Brain microvascular endothelial cell (primary cell): ENCODE measurements at regions not wholly inside any gene's neighbourhood (a gene's known extent, or its start where the extent isn't known, plus 50 kb on each side); places are given as distances from the start of the nearest gene placed in this dataset.
A peak's percentile ranks its signal among the peaks of the same experiment; 100 is the strongest.

Experiments
- DNase-seq: peaks from one replicate; pipeline ENCODE4 v3.0.0-alpha.2; 2020
- H3K27ac ChIP-seq: fragments of 250-450 bp; sonication (Bioruptor Pico); 2 replicates; pipeline ENCODE4 v1.5.1; 2020; ENCODE audit warnings: mild to moderate bottlenecking, moderate library complexity
- H3K27me3 ChIP-seq: fragments of 250-450 bp; sonication (Bioruptor Pico); replicated peaks from 2 replicates; pipeline ENCODE4 v1.5.1; 2020; ENCODE audit warnings: mild to moderate bottlenecking
- H3K36me3 ChIP-seq: fragments of 250-450 bp; sonication (Bioruptor Pico); replicated peaks from 2 replicates; pipeline ENCODE4 v1.5.1; 2020; ENCODE audit warnings: mild to moderate bottlenecking
- H3K4me3 ChIP-seq: 2 replicates; pipeline ENCODE4 v1.5.1; 2011; ENCODE audit warnings: low read depth, mild to moderate bottlenecking, control low read depth, low read length, moderate library complexity
- in situ Hi-C: cut with HindIII; loops from 2 replicates; pipeline ENCODE4 v1.10.0; 2017; ENCODE audit warnings: low sequenced_read_pairs, low pct_ligation_motif_present
- TF ChIP-seq, protein P1 (sequence below): IDR thresholded peaks from 2 replicates; pipeline ENCODE4 v1.5.1; 2011; ENCODE audit warnings: low read depth, mild to moderate bottlenecking, moderate library complexity, low read length, control low read depth, inconsistent platforms; ENCODE audit errors: missing control alignments

DNA sequence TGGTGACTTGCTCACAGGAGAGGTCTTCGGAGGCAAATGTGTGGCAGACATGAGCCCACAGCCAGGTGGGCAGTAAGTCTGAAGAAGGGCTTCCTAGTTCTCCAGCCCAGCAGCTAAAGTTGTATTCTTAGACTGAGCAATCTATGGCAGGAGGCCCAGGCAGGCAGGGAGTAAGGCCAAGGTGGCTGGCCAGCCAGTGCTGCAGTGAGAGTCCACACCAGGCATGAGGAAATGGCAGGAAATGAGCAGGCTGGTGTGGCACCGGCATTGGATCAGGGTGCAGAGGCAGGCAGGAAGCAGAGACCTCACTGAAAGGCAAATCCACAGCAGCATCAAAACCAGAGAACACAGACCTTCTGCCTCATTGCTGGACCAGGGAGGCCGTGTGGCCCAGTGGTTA, 84.6 kb upstream of the PDE1C start:
- TF ChIP-seq, protein P1, sequence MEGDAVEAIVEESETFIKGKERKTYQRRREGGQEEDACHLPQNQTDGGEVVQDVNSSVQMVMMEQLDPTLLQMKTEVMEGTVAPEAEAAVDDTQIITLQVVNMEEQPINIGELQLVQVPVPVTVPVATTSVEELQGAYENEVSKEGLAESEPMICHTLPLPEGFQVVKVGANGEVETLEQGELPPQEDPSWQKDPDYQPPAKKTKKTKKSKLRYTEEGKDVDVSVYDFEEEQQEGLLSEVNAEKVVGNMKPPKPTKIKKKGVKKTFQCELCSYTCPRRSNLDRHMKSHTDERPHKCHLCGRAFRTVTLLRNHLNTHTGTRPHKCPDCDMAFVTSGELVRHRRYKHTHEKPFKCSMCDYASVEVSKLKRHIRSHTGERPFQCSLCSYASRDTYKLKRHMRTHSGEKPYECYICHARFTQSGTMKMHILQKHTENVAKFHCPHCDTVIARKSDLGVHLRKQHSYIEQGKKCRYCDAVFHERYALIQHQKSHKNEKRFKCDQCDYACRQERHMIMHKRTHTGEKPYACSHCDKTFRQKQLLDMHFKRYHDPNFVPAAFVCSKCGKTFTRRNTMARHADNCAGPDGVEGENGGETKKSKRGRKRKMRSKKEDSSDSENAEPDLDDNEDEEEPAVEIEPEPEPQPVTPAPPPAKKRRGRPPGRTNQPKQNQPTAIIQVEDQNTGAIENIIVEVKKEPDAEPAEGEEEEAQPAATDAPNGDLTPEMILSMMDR: no peak
- Histone ChIP-seq H3K27me3 (no peaks in the 10 kb centered on the region), H3K4me3 (no peak overlapping the region), H3K36me3 (no peaks in the 10 kb centered on the region), H3K27ac (no peak overlapping the region)
- DNase-seq: no peak
- in situ Hi-C loops: no loop called here

DNA sequence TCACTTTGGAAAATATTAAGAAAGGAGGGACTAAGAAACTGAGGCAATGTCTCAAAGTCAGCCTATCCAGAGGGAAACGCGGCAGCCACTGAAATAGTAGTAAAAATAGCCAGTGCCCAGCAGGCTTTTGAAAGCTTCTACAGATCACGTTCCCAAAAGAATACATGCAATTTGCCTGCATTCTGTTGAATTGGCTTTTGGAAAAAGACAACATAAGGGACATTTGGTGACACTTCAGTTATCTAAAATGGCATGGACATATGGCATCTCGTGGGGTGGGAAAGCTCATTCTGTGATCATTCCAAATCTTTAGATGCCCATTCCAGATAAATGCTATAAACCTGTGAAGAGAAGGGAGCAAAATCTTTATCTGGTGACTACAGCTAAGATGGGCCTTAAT, 82.8 kb upstream of the PDE1C start:
- TF ChIP-seq, protein P1: no peak
- no peaks in the 10 kb centered on the region for H3K27me3 ChIP-seq
- no peak for DNase-seq
- H3K36me3 ChIP-seq: no peaks in the 10 kb centered on the region
- H3K27ac ChIP-seq: no peak overlapping the region
- in situ Hi-C loops: no loop called here
- H3K4me3 ChIP-seq: no peak overlapping the region

DNA sequence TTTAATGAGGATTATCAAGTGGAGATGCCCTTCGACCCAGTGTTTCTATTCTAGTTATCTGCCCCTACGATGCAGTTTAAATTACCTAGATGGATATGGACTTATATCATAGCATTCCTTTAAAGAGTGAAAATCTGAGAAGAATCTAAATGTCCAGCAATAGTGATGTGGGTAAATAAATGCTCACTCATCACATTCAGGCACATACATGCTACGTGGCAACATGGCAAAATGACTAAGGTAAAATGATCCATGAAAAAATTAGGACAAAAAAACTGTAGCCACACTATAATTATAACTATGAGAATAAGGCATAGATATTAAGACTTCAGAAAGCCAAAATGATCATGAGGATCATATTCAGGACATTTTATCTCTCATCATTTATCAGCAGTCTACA, 82.4 kb upstream of the PDE1C start:
- no peaks in the 10 kb centered on the region for H3K27me3 ChIP-seq
- DNase-seq: no peak
- H3K4me3 ChIP-seq: no peak overlapping the region
- in situ Hi-C loops: no loop called here
- H3K36me3 ChIP-seq: no peaks in the 10 kb centered on the region
- TF ChIP-seq, protein P1: no peak
- H3K27ac ChIP-seq: no peak overlapping the region

DNA sequence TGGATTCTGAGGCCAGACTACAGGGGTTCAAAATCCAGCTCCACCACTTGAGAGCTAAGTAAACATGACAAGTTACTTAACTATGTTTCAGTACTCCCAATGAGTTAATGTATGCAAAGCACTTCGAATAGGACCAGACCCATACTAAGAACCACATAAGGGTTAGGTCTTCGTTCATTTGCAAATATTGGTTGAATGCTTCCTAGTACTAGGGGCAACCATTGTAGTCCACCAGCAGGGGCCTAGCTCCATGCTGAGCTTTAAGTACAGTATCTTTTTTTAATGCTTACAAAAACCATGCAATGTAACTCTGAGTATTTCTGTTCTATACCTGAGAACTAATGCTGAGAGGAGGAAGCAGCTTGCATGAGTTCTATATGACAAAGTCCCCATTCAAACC, 80.4 kb upstream of the PDE1C start:
- Histone ChIP-seq H3K4me3 (no peak overlapping the region), H3K36me3 (no peaks in the 10 kb centered on the region), H3K27ac (no peak overlapping the region), H3K27me3 (no peaks in the 10 kb centered on the region)
- DNase-seq: no peak
- in situ Hi-C loops: no loop called here
- TF ChIP-seq, protein P1: no peak

DNA sequence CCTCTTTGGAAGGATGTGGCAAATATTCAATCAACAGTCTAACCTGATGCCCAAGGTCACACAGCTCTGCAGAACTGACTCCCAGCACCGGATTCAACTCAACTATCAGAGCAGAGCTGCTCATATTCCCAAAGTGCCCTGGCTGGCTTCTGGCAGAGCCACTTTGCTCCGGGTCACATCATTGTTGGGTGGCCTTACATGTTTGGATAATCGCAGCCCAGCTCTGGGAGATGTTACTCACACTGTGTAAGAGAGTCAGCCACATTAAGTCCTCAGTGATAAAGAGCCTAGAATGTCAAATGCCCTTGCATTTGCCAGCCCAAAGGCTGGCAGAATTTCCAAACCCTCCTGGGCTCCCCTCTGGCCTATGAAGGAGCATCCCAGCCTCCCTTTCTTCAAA, 79.8 kb upstream of the PDE1C start:
- TF ChIP-seq, protein P1: no peak
- DNase-seq: no peak
- in situ Hi-C loops: no loop called here

DNA sequence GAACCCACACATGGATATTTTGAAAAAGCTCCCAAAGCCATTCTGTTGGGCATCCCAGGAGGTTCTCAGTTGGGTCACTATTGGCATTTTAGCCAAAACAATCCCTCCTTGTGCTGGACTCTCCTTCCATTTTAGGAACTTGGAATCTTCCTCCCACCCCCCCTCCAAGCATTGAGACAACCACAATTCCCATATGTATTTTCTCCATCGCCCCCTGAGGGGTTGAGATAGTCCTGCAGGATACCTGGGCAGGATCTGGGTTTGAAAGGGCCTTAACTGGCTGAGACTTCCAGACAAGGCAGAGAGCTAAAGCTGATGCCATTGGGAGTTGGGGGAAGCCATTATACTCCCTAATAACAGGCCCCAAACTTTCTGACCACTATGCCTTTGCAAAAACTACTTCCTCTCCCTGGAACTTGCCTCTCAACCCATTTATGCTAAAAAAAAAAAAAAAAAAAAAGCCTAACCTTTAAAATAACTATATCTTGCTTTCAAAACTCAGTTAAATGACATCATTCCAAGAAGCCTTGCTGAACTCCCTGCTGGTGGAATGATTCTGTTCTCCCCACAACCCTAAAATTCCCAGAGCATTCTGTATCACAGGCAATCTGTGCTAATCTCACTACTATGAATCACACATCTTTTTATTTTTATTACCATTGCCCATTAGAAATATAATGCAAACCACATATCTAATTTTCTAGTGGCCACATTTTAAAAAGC, 77.5 kb upstream of the PDE1C start:
- no peak overlapping the region for H3K4me3 ChIP-seq
- no peaks in the 10 kb centered on the region for H3K36me3 ChIP-seq
- DNase-seq: peak; percentile 45
- in situ Hi-C loops: no loop called here
- TF ChIP-seq, protein P1: no peak
- no peaks in the 10 kb centered on the region for H3K27me3 ChIP-seq
- no peak overlapping the region for H3K27ac ChIP-seq

More for the DNA sequence above, 79.8 kb upstream of the PDE1C start:
- no peak overlapping the region for H3K27ac ChIP-seq
- no peak overlapping the region for H3K4me3 ChIP-seq
- no peaks in the 10 kb centered on the region for H3K27me3 ChIP-seq
- no peaks in the 10 kb centered on the region for H3K36me3 ChIP-seq
